K562 (cell line): ENCODE measurements at regions not wholly inside any gene's neighbourhood (a gene's known extent, or its start where the extent isn't known, plus 50 kb on each side); places are given as distances from the start of the nearest gene placed in this dataset.

ENCODE experiments used
- ATF2 ChIP-seq: sonication (generic); formaldehyde crosslinking; IDR thresholded peaks from 2 replicates; pipeline ENCODE4 v1.8.1; 2022; ENCODE audit warnings: missing genetic modification reagents
- EP400 ChIP-seq: fragments of 450-650 bp; IDR thresholded peaks from 2 replicates; pipeline ENCODE4 v1.6.1; 2017; ENCODE audit warnings: antibody characterized with exemption, mild to moderate bottlenecking, moderate library complexity
- EWSR1 ChIP-seq: fragments of 450-650 bp; IDR thresholded peaks from 2 replicates; pipeline ENCODE4 v1.6.1; 2018; ENCODE audit warnings: borderline replicate concordance, mild to moderate bottlenecking, low read depth, moderate library complexity; ENCODE audit not compliant: partially characterized antibody
- GABPB1 ChIP-seq: sonication (generic); formaldehyde crosslinking; IDR thresholded peaks from 2 replicates; pipeline ENCODE4 v1.8.0; 2022; ENCODE audit warnings: mild to moderate bottlenecking, missing genetic modification reagents
- GTF2A2 ChIP-seq: IDR thresholded peaks from 2 replicates; pipeline ENCODE4 v1.6.1; 2016; ENCODE audit warnings: mild to moderate bottlenecking, missing genetic modification characterization, missing compliant biosample characterization
- HMG20A ChIP-seq: fragments of 450-650 bp; formaldehyde crosslinking; conservative IDR thresholded peaks from 2 replicates; pipeline ENCODE4 v1.4.0; 2020; ENCODE audit warnings: mild to moderate bottlenecking, mixed read lengths
- JUN ChIP-seq, 2 experiments: sonication (generic) in 1 of 2; formaldehyde crosslinking in 1 of 2; IDR thresholded peaks; 2 replicates each; pipeline versions ENCODE4 v1.6.1 to v1.8.0; 2012 to 2022; ENCODE audit warnings: borderline replicate concordance in 2 of 2, mild to moderate bottlenecking in 2 of 2, improper control_type of control experiment in 1 of 2, low read depth in 1 of 2, low read length in 1 of 2, missing genetic modification reagents in 1 of 2
- MAFK ChIP-seq: IDR thresholded peaks from 2 replicates; pipeline ENCODE4 v1.6.1; 2011; ENCODE audit warnings: low read length, improper control_type of control experiment
- NELFE ChIP-seq: IDR thresholded peaks from 2 replicates; pipeline ENCODE4 v1.6.1; 2011; ENCODE audit warnings: mild to moderate bottlenecking; ENCODE audit not compliant: insufficient read depth, insufficient read length
- NFIC ChIP-seq: fragments of 450-650 bp; IDR thresholded peaks from 2 replicates; pipeline ENCODE4 v1.6.1; 2017; ENCODE audit warnings: mild to moderate bottlenecking, inconsistent platforms
- NONO ChIP-seq, 2 experiments: fragments of 200-400 bp in 1 of 2; fragments of 450-650 bp in 1 of 2; formaldehyde crosslinking in 1 of 2; IDR thresholded peaks; 2 replicates each; pipeline ENCODE4 v1.6.1; 2017; ENCODE audit warnings: low read depth in 2 of 2, mild to moderate bottlenecking in 2 of 2, moderate library complexity in 2 of 2, low read length in 1 of 2
- POLR2H ChIP-seq: IDR thresholded peaks from 2 replicates; pipeline ENCODE4 v1.6.1; 2016; ENCODE audit warnings: missing genetic modification characterization, low read depth, mild to moderate bottlenecking, control low read depth, missing compliant biosample characterization, moderate library complexity
- SMAD3 ChIP-seq: fragments of 450-650 bp; formaldehyde crosslinking; conservative IDR thresholded peaks from 2 replicates; pipeline ENCODE4 v1.4.0; 2020; ENCODE audit warnings: mild to moderate bottlenecking
- SOX6 ChIP-seq: fragments of 450-650 bp; IDR thresholded peaks from 2 replicates; pipeline ENCODE4 v1.6.1; 2014; ENCODE audit warnings: mild to moderate bottlenecking
- TBL1XR1 ChIP-seq, 2 experiments: IDR thresholded peaks; 2 replicates each; pipeline ENCODE4 v1.6.1; 2012; ENCODE audit warnings: improper control_type of control experiment in 2 of 2, low read length in 2 of 2, mild to moderate bottlenecking in 1 of 2
- ZBTB7A ChIP-seq: IDR thresholded peaks from 2 replicates; pipeline ENCODE4 v1.6.1; 2011; ENCODE audit warnings: low read depth, mild to moderate bottlenecking, low read length, moderate library complexity, borderline replicate concordance; ENCODE audit not compliant: control insufficient read depth
- ZFP1 ChIP-seq: fragments of 450-650 bp; formaldehyde crosslinking; IDR thresholded peaks from 2 replicates; pipeline ENCODE4 v1.4.0; 2020; ENCODE audit warnings: mild to moderate bottlenecking, mixed read lengths
- ZFP36 ChIP-seq: fragments of 150-350 bp; IDR thresholded peaks from 2 replicates; pipeline ENCODE4 v1.6.1; 2018; ENCODE audit warnings: low read length, low read depth; ENCODE audit not compliant: partially characterized antibody
- ZNF133 ChIP-seq: fragments of 250-450 bp; sonication (Bioruptor Pico); IDR thresholded peaks from 2 replicates; pipeline ENCODE4 v1.4.0; 2020; ENCODE audit warnings: mild to moderate bottlenecking
- ZNF165 ChIP-seq: fragments of 250-450 bp; sonication (Bioruptor Pico); IDR thresholded peaks from 2 replicates; pipeline ENCODE4 v1.4.0; 2020; ENCODE audit warnings: borderline replicate concordance
- ZNF197 ChIP-seq: fragments of 200-800 bp; sonication (Bioruptor generic); IDR thresholded peaks from 2 replicates; pipeline ENCODE4 v1.6.1; 2016; ENCODE audit warnings: low read depth, missing genetic modification characterization, missing compliant biosample characterization
- ZNF311 ChIP-seq: fragments of 250-450 bp; sonication (Bioruptor Pico); IDR thresholded peaks from 2 replicates; pipeline ENCODE4 v1.4.0; 2020; ENCODE audit warnings: mild to moderate bottlenecking, moderate library complexity
- ZNF707 ChIP-seq: fragments of 250-450 bp; sonication (Bioruptor Pico); conservative IDR thresholded peaks from 2 replicates; pipeline ENCODE4 v1.8.0; 2022; ENCODE audit warnings: inconsistent platforms, mild to moderate bottlenecking, moderate library complexity
- TF ChIP-seq, protein P1 (sequence below): fragments of 450-650 bp; IDR thresholded peaks from 2 replicates; pipeline ENCODE4 v1.6.1; 2016; ENCODE audit warnings: borderline replicate concordance
- TF ChIP-seq, protein P2 (sequence below): fragments of 450-650 bp; IDR thresholded peaks from 2 replicates; pipeline ENCODE4 v1.6.1; 2016; ENCODE audit warnings: mild to moderate bottlenecking

GRCh38 chr16:79867425-79867997 is 267.0 kb upstream of the MAF start (continued):
- TF ChIP-seq ZNF133 (CRISPR knock-in tag) = no peak
- TF ChIP-seq, protein P1, sequence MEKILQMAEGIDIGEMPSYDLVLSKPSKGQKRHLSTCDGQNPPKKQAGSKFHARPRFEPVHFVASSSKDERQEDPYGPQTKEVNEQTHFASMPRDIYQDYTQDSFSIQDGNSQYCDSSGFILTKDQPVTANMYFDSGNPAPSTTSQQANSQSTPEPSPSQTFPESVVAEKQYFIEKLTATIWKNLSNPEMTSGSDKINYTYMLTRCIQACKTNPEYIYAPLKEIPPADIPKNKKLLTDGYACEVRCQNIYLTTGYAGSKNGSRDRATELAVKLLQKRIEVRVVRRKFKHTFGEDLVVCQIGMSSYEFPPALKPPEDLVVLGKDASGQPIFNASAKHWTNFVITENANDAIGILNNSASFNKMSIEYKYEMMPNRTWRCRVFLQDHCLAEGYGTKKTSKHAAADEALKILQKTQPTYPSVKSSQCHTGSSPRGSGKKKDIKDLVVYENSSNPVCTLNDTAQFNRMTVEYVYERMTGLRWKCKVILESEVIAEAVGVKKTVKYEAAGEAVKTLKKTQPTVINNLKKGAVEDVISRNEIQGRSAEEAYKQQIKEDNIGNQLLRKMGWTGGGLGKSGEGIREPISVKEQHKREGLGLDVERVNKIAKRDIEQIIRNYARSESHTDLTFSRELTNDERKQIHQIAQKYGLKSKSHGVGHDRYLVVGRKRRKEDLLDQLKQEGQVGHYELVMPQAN = no peak
- TF ChIP-seq GTF2A2 (tag) = peak; percentile 4
- TF ChIP-seq ZNF311 = peak; percentile 81
- no peak for TF ChIP-seq SMAD3 (CRISPR knock-in tag)
- TF ChIP-seq HMG20A (CRISPR knock-in tag) = no peak
- TF ChIP-seq EWSR1 = no peak
- no peak for TF ChIP-seq SOX6
- TF ChIP-seq MAFK = no peak
- no peak for TF ChIP-seq NELFE
- no peak for TF ChIP-seq ZNF707 (CRISPR knock-in tag)
- no peak for TF ChIP-seq ZBTB7A
- TF ChIP-seq ZNF165 = no peak
- no peak for TF ChIP-seq ATF2 (CRISPR knock-in tag)
- no peak for TF ChIP-seq EP400
- 0 out of 2 replicates have a peak, but pooled peaks have one; percentile 12 for TF ChIP-seq ZFP1 (CRISPR knock-in tag)
- TF ChIP-seq JUN (IDR thresholded peaks at IDR 0.05; ENCODE audit: borderline replicate concordance, low read depth, low read length) = no peak
- TF ChIP-seq JUN (CRISPR knock-in tag; IDR thresholded peaks at IDR 0.05; ENCODE audit: borderline replicate concordance) = no peak
- peak; percentile 78 for TF ChIP-seq ZNF197 (CRISPR knock-in tag)
- no peak for TF ChIP-seq GABPB1 (CRISPR knock-in tag)
- TF ChIP-seq, protein P2, sequence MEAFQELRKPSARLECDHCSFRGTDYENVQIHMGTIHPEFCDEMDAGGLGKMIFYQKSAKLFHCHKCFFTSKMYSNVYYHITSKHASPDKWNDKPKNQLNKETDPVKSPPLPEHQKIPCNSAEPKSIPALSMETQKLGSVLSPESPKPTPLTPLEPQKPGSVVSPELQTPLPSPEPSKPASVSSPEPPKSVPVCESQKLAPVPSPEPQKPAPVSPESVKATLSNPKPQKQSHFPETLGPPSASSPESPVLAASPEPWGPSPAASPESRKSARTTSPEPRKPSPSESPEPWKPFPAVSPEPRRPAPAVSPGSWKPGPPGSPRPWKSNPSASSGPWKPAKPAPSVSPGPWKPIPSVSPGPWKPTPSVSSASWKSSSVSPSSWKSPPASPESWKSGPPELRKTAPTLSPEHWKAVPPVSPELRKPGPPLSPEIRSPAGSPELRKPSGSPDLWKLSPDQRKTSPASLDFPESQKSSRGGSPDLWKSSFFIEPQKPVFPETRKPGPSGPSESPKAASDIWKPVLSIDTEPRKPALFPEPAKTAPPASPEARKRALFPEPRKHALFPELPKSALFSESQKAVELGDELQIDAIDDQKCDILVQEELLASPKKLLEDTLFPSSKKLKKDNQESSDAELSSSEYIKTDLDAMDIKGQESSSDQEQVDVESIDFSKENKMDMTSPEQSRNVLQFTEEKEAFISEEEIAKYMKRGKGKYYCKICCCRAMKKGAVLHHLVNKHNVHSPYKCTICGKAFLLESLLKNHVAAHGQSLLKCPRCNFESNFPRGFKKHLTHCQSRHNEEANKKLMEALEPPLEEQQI = no peak
- no peak for TF ChIP-seq NFIC
- no peak for TF ChIP-seq ZFP36
- no peak for TF ChIP-seq TBL1XR1 (IDR thresholded peaks at IDR 0.05; ENCODE audit: low read length in 2 of 2)
- no peak for TF ChIP-seq NONO (IDR thresholded peaks at IDR 0.05; ENCODE audit: low read depth in 2 of 2, low read length in 1 of 2)
- TF ChIP-seq POLR2H (tag) = 0 out of 2 replicates have a peak, but pooled peaks have one; percentile 0
